Bronchial epithelial cell (primary cell): ENCODE measurements at regions not wholly inside any gene's neighbourhood (a gene's known extent, or its start where the extent isn't known, plus 50 kb on each side); places are given as distances from the start of the nearest gene placed in this dataset.

Experiments used
- DNase-seq: peaks from one replicate; pipeline ENCODE4 v3.0.0-alpha.2; 2010; ENCODE audit warnings: low read depth
- FAIRE-seq: peaks from 2 replicates; lab custom pipeline; 2011; peaks lifted over from hg19 to GRCh38; lab: Jason Lieb, UNC
- H3K27me3 ChIP-seq: 2 replicates; pipeline ENCODE4 v1.5.1; 2011; ENCODE audit warnings: low read length; ENCODE audit not compliant: control insufficient read depth, insufficient read depth
- H3K36me3 ChIP-seq: 2 replicates; pipeline ENCODE4 v1.5.1; 2011; ENCODE audit warnings: low read length; ENCODE audit not compliant: control insufficient read depth, insufficient read depth
- H3K4me3 ChIP-seq: 2 replicates; pipeline ENCODE4 v1.5.1; 2011; ENCODE audit warnings: mild to moderate bottlenecking, low read depth, low read length, control low read depth
- CTCF ChIP-seq: IDR thresholded peaks from 2 replicates; pipeline ENCODE4 v1.5.1; 2011; ENCODE audit warnings: mild to moderate bottlenecking, moderate library complexity, low read length, control low read depth, inconsistent platforms; ENCODE audit not compliant: insufficient read depth, severe bottlenecking

DNA sequence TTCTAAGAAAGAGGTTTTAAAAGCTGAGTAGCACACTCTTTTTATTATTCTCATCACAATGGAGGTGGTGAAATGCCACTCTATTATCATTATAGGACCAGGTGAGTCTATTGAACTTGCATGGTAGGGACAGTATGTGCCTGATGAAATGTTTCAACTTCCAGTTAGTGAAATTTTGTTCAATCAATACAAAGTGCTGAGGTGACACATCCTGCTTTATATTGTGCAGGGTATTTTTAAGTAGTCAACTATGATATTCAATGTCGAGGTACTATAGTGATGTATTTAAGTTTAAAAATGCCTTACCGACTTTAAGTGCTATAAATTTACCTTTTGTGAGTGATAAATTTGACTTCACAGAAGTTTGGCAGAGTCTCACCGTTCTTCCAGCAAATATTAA lies 284.7 kb upstream of the BRINP3 start:
- no peak for FAIRE-seq

DNA sequence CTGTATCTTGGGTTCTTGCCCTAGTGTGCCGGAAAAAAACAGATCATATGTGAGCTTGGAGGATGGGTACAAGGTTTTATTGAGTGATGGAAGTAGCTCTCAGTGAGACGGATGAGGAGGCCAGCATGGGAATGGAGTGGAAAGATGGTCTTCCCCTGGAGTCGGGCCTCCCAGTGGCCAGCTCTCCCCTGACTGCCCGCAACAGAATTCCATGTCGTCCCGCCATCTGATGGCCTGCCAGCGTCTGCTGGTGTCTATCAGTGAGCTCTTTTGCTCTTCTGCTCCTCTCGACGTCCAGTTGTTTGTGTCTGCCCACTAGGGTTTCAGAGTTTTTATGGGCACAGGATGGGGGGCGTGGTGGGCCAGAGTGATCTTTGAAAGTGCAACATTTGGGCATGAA lies 315.2 kb upstream of the BRINP3 start:
- no peak for DNase-seq

More for the DNA sequence above, 284.7 kb upstream of the BRINP3 start:
- DNase-seq = no peak
- H3K27me3 ChIP-seq = no peaks in the 10 kb centered on the region
- no peak overlapping the region for H3K4me3 ChIP-seq
- TF ChIP-seq CTCF = no peak
- H3K36me3 ChIP-seq = no peaks in the 10 kb centered on the region

DNA sequence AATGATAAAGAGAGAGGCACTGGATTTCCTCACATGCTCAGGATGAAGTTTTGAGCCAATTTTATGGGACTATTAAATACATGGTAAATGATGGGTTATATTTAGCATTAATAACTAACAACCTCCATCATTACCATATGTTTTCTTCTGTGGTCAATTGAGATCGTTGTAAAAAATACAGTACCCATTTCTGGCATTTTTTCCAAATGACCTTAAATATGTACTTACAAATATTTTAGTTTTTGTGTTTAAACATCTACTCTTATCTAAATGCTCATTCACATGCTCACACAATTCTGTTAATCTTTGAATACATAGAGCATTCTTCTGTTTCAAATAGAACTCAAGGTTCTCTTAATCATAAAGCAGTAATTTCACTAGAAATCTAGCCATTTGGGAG lies 330.0 kb upstream of the BRINP3 start:
- DNase-seq (no peak), FAIRE-seq (no peak)
- H3K27me3 ChIP-seq = no peaks in the 10 kb centered on the region
- TF ChIP-seq CTCF = no peak
- no peaks in the 10 kb centered on the region for H3K36me3 ChIP-seq
- no peak overlapping the region for H3K4me3 ChIP-seq

More for the DNA sequence above, 315.2 kb upstream of the BRINP3 start:
- no peaks in the 10 kb centered on the region for H3K27me3 ChIP-seq
- TF ChIP-seq CTCF = no peak
- H3K36me3 ChIP-seq = no peaks in the 10 kb centered on the region
- no peak overlapping the region for H3K4me3 ChIP-seq
- no peak for FAIRE-seq

- no peak for FAIRE-seq
- TF ChIP-seq CTCF = no peak
- Histone ChIP-seq H3K4me3 (no peak overlapping the region), H3K36me3 (no peaks in the 10 kb centered on the region), H3K27me3 (no peaks in the 10 kb centered on the region)
- DNase-seq = no peak
Observed at GRCh38 chr1:190808035-190808434, 330.4 kb upstream of the BRINP3 start.

- H3K36me3 ChIP-seq = no peaks in the 10 kb centered on the region
- no peak for TF ChIP-seq CTCF
- FAIRE-seq (no peak), DNase-seq (no peak)
- no peak overlapping the region for H3K4me3 ChIP-seq
- H3K27me3 ChIP-seq = no peaks in the 10 kb centered on the region
Observed at GRCh38 chr1:190809312-190809711, 331.6 kb upstream of the BRINP3 start.

DNA sequence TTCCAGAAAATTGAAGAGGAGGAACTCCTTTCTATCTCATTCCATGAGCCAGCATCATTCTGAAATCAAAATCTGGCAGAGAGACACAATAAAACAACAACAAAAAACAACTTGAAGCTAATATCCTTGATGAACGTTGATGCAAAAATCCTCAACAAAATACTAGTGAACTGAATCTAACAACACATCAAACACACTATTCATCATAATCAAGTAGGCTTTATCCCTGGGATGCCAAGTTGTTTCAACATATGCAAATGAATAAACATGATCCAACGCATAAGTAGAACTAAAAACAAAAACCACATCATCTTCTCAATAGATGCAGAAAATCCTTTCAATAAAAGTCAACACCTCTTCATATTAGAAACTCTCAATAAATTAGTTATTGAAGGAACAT lies 335.3 kb upstream of the BRINP3 start:
- no peaks in the 10 kb centered on the region for H3K27me3 ChIP-seq
- TF ChIP-seq CTCF = no peak
- H3K36me3 ChIP-seq = no peaks in the 10 kb centered on the region
- FAIRE-seq (no peak), DNase-seq (no peak)
- H3K4me3 ChIP-seq = no peak overlapping the region
